Medulla oblongata (tissue), 1 donor: ENCODE measurements at regions not wholly inside any gene's neighbourhood (a gene's known extent, or its start where the extent isn't known, plus 50 kb on each side); places are given as distances from the start of the nearest gene placed in this dataset.
"Not testable (repeated sequence)": the region's sequence is repeated elsewhere in the genome, so short reads cannot be mapped to it uniquely, and the experiment has no call there.

Source experiments
- DNase-seq: peaks from one replicate; pipeline ENCODE4 v3.0.0-alpha.2; 2015; ENCODE audit errors: extremely low spot score

DNA sequence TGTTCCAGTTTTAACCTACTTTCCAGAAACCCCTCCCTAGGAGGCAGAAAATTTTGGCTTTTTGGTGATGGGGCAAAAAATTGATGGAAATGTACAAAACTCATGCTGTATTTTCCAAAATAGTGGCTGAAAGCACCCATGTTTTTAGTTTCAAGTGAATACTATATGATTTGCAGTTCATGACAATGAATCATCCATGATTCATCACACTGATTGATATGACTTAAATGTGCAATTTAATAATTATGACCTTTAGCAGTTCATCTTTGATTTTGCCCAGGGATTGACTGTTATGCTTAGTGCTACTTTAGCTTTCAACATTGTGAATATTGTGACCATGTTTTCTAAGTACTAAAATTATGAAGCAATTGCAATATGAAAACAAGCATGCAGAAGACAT is 478.7 kb downstream of the HTR1B start:
- no peak for DNase-seq

DNA sequence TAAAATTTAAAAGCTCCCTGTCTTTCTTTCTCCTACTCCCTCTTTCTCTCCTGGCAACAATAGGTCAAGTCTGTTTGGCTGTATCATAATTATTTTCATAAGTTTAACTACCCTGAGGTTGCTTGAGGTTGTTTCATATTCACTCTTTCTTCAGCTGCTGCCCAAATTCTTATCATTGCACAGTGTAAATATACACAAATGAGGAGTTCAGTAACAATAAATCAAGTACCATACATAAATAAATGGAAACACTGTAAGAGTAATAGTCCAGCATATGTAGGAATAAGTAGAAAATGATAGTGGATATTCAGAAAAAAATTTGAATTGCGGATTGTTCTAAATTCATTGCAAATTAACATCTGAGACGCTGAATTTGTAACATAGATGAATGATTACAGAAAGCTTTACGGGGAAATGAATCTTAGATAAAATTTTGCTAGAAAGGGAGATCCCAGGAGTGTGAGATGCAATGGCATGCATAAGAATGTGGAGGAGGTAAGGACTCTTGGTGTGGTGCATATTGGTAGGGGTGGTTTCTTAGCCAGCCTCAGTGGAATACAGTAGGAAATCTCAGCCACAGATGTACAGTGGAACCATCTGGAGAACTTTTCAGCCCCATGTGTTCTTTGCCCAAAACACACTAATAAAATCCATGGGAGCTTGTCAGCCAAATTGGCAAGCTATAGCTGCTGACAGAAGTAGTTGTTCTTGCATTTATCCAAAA is 480.7 kb downstream of the HTR1B start:
- DNase-seq, result no peak

DNA sequence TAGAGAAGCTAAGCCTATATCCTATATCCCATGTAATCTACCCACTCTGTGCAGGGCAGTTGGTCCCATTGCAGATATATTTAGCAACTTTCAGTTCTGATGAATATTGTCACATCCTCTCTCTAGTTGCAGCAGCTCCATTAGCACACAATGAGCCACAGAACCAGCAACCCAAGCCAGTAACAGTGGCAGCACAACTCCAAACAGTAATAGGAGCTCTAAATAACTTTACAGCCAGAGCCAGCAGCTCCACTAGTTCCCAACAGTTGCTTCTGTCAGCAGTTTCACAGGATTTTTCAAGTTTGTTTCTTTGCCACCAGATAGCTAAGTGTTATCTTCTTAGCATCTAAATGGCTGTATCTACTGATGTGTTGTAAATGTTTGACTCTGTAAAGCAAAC is 490.8 kb downstream of the HTR1B start:
- DNase-seq, result no peak

- DNase-seq, result not testable (repeated sequence)
These were observed 504.1 kb downstream of the HTR1B start for GRCh38 chr6:76959177-76959576.

GRCh38 chr6:76942203-76942966 is 520.9 kb downstream of the HTR1B start:
- DNase-seq, result no peak

- no peak for DNase-seq
These were observed 523.1 kb downstream of the HTR1B start for GRCh38 chr6:76940191-76940590.

GRCh38 chr6:76914737-76915136 is 548.6 kb downstream of the HTR1B start:
- DNase-seq, result no peak

DNA sequence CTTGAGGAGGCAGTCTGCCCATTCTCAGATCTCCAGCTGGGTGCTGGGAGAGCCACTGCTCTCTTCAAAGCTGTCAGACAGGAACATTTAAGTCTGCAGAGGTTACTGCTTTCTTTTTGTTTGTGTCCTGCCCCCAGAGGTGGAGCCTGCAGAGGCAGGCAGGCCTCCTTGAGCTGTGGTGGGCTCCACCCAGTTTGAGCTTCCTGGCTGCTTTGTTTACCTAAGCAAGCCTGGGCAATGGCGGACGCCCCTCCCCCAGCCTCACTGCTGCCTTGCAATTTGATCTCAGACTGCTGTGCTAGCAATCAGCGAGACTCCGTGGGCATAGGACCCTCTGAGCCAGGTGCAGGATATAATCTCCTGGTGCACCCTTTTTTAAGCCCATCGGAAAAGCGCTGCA is 557.8 kb downstream of the HTR1B start:
- DNase-seq, result not testable (repeated sequence)

DNA sequence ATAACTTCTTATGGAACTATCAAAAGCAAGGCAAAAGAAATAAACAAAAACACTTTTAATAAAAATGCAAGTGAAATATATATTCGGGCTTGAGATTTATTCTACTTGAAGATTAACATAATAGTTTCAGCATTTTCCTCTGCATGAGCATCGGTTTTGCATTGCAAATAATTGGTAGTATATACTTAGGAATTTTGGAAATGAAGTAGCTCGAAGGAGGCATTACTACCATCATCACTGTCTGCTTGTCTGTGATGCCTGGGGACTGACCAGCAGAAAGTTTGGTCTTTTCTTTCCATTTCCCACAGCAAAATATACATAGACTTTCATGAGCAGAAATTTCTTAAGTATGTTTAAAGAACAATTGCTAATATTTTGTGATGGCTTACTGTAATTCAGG is 570.7 kb downstream of the HTR1B start:
- no peak for DNase-seq

DNA sequence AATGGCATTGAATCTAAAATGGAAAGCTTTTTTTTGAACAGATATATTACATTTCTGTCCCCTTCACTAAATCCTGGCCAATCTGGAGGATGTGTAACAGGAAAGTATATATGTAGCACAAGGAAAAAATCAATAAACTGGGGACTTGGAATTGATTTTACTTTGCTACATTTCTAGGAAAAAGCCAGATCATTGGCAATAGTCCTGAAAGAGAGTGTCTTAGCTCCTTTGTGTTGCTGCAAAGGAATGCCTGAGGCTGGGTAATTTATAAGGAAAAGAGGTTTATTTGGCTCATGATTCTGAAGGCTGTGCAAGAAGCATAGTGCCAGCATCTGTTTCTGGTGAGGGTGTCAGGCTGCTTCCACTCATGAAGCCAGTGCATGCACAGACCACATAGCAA is 574.9 kb downstream of the HTR1B start:
- DNase-seq, result no peak

DNA sequence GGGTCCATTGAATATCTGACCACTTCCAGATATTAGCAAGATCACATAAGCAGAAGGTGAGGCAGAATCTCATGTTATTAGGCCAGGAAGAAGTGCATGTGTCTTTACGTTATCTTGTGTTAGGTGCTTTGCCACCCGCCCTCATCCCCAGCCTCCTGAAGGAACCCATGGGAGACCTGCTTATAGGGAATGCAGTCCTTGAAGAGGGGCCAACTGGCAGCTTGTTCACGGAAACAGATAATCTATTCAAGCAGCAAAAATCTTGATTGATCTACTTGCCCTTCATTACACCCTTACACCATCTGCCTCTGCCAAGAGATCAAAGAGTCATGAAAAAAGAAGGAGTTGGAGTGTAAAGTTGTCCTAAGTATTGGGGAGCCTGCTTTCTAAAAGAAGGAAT is 576.4 kb downstream of the HTR1B start:
- no peak for DNase-seq

GRCh38 chr6:76885861-76886301 is 577.4 kb downstream of the HTR1B start:
- no peak for DNase-seq

- no peak for DNase-seq
These were observed 581.9 kb downstream of the HTR1B start for GRCh38 chr6:76881414-76881813.

GRCh38 chr6:76876922-76877553 is 586.3 kb downstream of the HTR1B start:
- DNase-seq, result peak; percentile 3

DNA sequence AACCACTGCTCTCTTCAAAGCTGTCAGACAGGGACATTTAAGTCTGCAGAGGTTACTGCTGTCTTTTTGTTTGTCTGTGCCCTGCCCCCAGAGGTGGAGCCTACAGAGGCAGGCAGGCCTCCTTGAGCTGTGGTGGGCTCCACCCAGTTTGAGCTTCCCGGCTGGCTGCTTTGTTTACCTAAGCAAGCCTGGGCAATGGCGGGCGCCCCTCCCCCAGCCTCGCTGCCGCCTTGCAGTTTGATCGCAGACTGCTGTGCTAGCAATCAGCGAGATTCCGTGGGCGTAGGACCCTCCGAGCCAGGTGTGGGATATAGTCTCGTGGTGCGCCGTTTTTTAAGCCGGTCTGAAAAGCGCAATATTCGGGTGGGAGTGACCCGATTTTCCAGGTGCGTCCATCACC is 586.9 kb downstream of the HTR1B start:
- not testable (repeated sequence) for DNase-seq

GRCh38 chr6:76867182-76867581 is 596.1 kb downstream of the HTR1B start:
- no peak for DNase-seq

- DNase-seq, result no peak
These were observed 597.0 kb downstream of the HTR1B start for GRCh38 chr6:76866091-76866915.

DNA sequence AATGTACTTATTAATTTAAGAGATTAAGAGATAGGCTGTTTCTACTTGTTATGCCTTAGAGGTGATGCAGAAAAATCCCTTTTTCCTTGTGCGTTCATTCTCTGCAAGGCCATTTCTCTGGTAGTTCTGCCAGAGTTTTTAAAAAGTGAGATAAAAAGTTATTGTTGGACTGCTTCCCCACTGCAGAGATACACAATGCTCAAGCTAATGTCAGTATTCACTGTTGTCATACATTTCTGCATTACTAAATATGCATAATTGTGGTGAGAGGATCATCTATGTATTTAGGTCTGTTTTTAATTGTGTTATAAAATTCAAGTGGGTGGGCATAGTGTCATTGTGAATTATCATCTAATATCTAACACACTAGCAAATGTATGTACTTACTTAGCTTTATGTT is 600.4 kb downstream of the HTR1B start:
- DNase-seq, result no peak

DNA sequence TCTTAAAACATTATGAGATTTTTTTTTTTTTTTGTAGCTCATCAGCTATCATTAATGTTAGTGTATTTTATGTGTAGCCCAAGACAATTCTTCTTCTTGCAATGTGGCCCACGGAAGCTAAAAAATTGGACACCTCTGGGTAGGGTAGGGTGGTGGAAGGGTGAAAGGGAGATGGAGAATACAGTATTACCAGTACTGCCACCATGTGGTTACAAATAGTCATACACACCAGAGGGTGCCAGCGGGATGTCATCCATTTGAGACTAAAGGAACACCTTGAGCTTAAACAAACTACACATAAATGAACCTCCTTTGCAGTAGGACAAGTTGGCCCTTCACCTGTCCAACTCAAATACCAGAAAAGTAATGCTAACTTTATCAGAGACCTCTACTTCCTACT is 601.9 kb downstream of the HTR1B start:
- DNase-seq, result no peak

DNA sequence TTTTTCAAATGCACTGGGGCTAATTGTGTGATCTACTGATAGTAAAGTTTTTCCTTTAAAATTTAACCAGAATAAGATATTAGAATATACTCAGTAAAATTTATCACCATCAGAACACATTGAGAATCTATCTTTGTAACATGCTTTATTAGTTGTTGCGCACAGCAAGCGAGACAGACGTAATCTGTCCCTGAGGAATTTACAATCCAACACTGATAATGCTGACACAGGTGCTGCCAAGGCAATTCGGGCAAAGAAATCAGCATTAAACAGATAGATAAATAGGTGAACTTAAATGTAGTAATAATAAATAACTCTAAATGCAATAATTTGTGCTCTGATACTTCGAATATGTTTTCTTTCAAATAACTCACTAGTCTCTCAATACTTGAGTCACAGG is 607.2 kb downstream of the HTR1B start:
- DNase-seq, result no peak

- no peak for DNase-seq
These were observed 610.5 kb downstream of the HTR1B start for GRCh38 chr6:76852776-76853175.
